SK-N-SH (cell line): ENCODE measurements at regions not wholly inside any gene's neighbourhood (a gene's known extent, or its start where the extent isn't known, plus 50 kb on each side); places are given as distances from the start of the nearest gene placed in this dataset.

ENCODE experiments used
- CTCF ChIA-PET: fragments of 300-600, 350-600 bp; formaldehyde crosslinking; extraction: SDS; loops from one replicate; lab custom pipeline; 2021; lab: Yijun Ruan, JAX
- POLR2A ChIA-PET: fragments of 350-600 bp; sonication (Branson Sonifier 250); formaldehyde crosslinking; extraction: SDS; loops from one replicate; lab custom pipeline; 2020; ENCODE audit warnings: antibody characterized with exemption, inconsistent platforms; lab: Yijun Ruan, JAX
- DNase-seq: peaks from one replicate; pipeline ENCODE4 v3.0.0; 2012
- H2AFZ ChIP-seq: fragments of 200-600 bp; sonication (generic); 2 replicates; pipeline ENCODE4 v1.8.1; 2016; ENCODE audit warnings: antibody characterized with exemption, mild to moderate bottlenecking, low read depth
- H3F3A ChIP-seq: fragments of 200-600 bp; sonication (generic); replicated peaks from 2 replicates; pipeline ENCODE3; 2016; ENCODE audit warnings: antibody characterized with exemption, mild to moderate bottlenecking; ENCODE audit not compliant: insufficient read depth
- H3K27ac ChIP-seq, 2 experiments: fragments of 200-500 bp in 1 of 2; fragments of 200-600 bp in 1 of 2; sonication (Bioruptor generic) in 1 of 2; sonication (generic), shearing (Covaris generic) in 1 of 2; 2 replicates each; pipeline versions ENCODE4 v1.5.1 to v1.6.1; 2014 to 2016; ENCODE audit warnings: low read depth in 2 of 2, inconsistent platforms in 1 of 2, low read length in 1 of 2, mild to moderate bottlenecking in 1 of 2, mixed read lengths in 1 of 2
- H3K27me3 ChIP-seq: fragments of 200-600 bp; sonication (generic), shearing (Covaris generic); 2 replicates; pipeline ENCODE4 v1.6.1; 2016; ENCODE audit warnings: mixed run types; ENCODE audit not compliant: insufficient read depth
- H3K36me3 ChIP-seq, 2 experiments: fragments of 200-500 bp in 1 of 2; fragments of 200-600 bp in 1 of 2; sonication (Bioruptor generic) in 1 of 2; sonication (generic) in 1 of 2; replicated peaks in 1 of 2; 2 replicates each; pipeline versions ENCODE3 to v1.5.1; 2014 to 2016; ENCODE audit warnings: low read length in 1 of 2, mild to moderate bottlenecking in 1 of 2; ENCODE audit not compliant: insufficient read depth in 2 of 2, control insufficient read depth in 1 of 2
- H3K4me1 ChIP-seq, 2 experiments: fragments of 200-500 bp in 1 of 2; fragments of 200-600 bp in 1 of 2; sonication (Bioruptor generic) in 1 of 2; sonication (generic), shearing (Covaris generic) in 1 of 2; 2 replicates each; pipeline versions ENCODE4 v1.5.1 to v1.6.1; 2014 to 2016; ENCODE audit warnings: low read depth in 1 of 2, low read length in 1 of 2, mixed run types in 1 of 2; ENCODE audit not compliant: insufficient read depth in 2 of 2, control insufficient read depth in 1 of 2
- H3K4me2 ChIP-seq: fragments of 200-600 bp; sonication (generic), shearing (Covaris generic); 2 replicates; pipeline ENCODE4 v1.6.1; 2017; ENCODE audit warnings: mixed run types
- H3K4me3 ChIP-seq, 2 experiments: fragments of 200-500 bp in 1 of 2; fragments of 200-600 bp in 1 of 2; sonication (Bioruptor generic) in 1 of 2; sonication (generic), shearing (Covaris generic) in 1 of 2; 2 replicates each; pipeline versions ENCODE4 v1.5.1 to v1.8.1; 2014 to 2016; ENCODE audit warnings: low read depth in 2 of 2, inconsistent platforms in 1 of 2, low read length in 1 of 2, mild to moderate bottlenecking in 1 of 2, mixed read lengths in 1 of 2, moderate library complexity in 1 of 2
- H3K79me2 ChIP-seq: fragments of 200-600 bp; sonication (generic); 2 replicates; pipeline ENCODE4 v1.8.1; 2017; ENCODE audit warnings: mild to moderate bottlenecking; ENCODE audit not compliant: insufficient read depth
- H3K9ac ChIP-seq: fragments of 200-600 bp; sonication (generic); 2 replicates; pipeline ENCODE4 v1.6.1; 2017; ENCODE audit warnings: mixed run types
- H3K9me2 ChIP-seq: fragments of 200-600 bp; sonication (generic); 2 replicates; pipeline ENCODE4 v1.6.1; 2017; ENCODE audit warnings: mixed run types
- H3K9me3 ChIP-seq: fragments of 200-600 bp; sonication (generic); 2 replicates; pipeline ENCODE4 v1.6.1; 2017; ENCODE audit warnings: mixed run types, mild to moderate bottlenecking, moderate library complexity
- H4K20me1 ChIP-seq: fragments of 200-600 bp; sonication (generic); 2 replicates; pipeline ENCODE4 v1.6.1; 2017; ENCODE audit warnings: mild to moderate bottlenecking, mixed run types; ENCODE audit not compliant: insufficient read depth
- CHD2 ChIP-seq: fragments of 150-350 bp; IDR thresholded peaks from 2 replicates; pipeline ENCODE4 v1.6.1; 2018; ENCODE audit warnings: low read length; ENCODE audit not compliant: partially characterized antibody
- ELF1 ChIP-seq: IDR thresholded peaks from 2 replicates; pipeline ENCODE4 v1.4.0; 2012
- EP300 ChIP-seq, 2 experiments: IDR thresholded peaks; 2 replicates each; pipeline versions ENCODE4 v1.4.0 to v1.6.1; 2012; ENCODE audit warnings: borderline replicate concordance in 1 of 2, low read depth in 1 of 2, low read length in 1 of 2
- FOSL2 ChIP-seq: IDR thresholded peaks from 2 replicates; pipeline ENCODE4 v1.4.0; 2012; ENCODE audit warnings: low read depth, mild to moderate bottlenecking, moderate library complexity, borderline replicate concordance
- FOXJ3 ChIP-seq: sonication (generic); formaldehyde crosslinking; IDR thresholded peaks from 2 replicates; pipeline ENCODE4 v1.5.1; 2020; ENCODE audit warnings: mild to moderate bottlenecking, missing genetic modification reagents
- JUND ChIP-seq: IDR thresholded peaks from 2 replicates; pipeline ENCODE4 v1.4.0; 2012
- MEF2A ChIP-seq: IDR thresholded peaks from 2 replicates; pipeline ENCODE4 v1.4.0; 2012; ENCODE audit warnings: low read depth, borderline replicate concordance
- MXI1 ChIP-seq: IDR thresholded peaks from 2 replicates; pipeline ENCODE4 v1.6.1; 2012; ENCODE audit warnings: mild to moderate bottlenecking, low read depth, low read length, improper control_type of control experiment
- NRF1 ChIP-seq: IDR thresholded peaks from 2 replicates; pipeline ENCODE4 v1.6.1; 2012; ENCODE audit warnings: low read depth, mild to moderate bottlenecking, low read length
- REST ChIP-seq: IDR thresholded peaks from 2 replicates; pipeline ENCODE4 v1.6.1; 2012; ENCODE audit warnings: mild to moderate bottlenecking, low read depth, low read length, moderate library complexity
- RXRA ChIP-seq: IDR thresholded peaks from 2 replicates; pipeline ENCODE4 v1.4.0; 2012; ENCODE audit warnings: low read depth, mild to moderate bottlenecking, borderline replicate concordance
- SMC3 ChIP-seq: IDR thresholded peaks from 2 replicates; pipeline ENCODE4 v1.6.1; 2012; ENCODE audit warnings: low read depth, low read length, improper control_type of control experiment
- TEAD4 ChIP-seq: IDR thresholded peaks from 2 replicates; pipeline ENCODE4 v1.4.0; 2012; ENCODE audit warnings: mild to moderate bottlenecking, borderline replicate concordance; ENCODE audit not compliant: insufficient read depth
- USF1 ChIP-seq: IDR thresholded peaks from 2 replicates; pipeline ENCODE4 v1.4.0; 2012; ENCODE audit warnings: low read depth, borderline replicate concordance
- YY1 ChIP-seq: IDR thresholded peaks from 2 replicates; pipeline ENCODE4 v1.4.0; 2012; ENCODE audit warnings: low read depth, mild to moderate bottlenecking
- ZBTB33 ChIP-seq: IDR thresholded peaks from 2 replicates; pipeline ENCODE4 v1.4.0; 2012; ENCODE audit warnings: low read depth, borderline replicate concordance
- WGBS: methylation state at CpG from one replicate; pipeline ENCODE4 v1.1.6; 2017; ENCODE audit warnings: low lambda C conversion rate; 5-methylcytosine and 5-hydroxymethylcytosine counted together

- POLR2A ChIA-PET: no interaction called here
- Histone ChIP-seq H3K36me3 (no peaks in the 10 kb centered on the region), H2AFZ (no peak overlapping the region; the same call in 1 of the 2 replicates), H3K4me2 (no peak overlapping the region), H3K27me3 (no peaks in the 10 kb centered on the region)
- WGBS: 22% methylated on average over 5 of the region's 5 CpGs
- CTCF ChIA-PET: no interaction called here
- TF ChIP-seq SMC3 (no peak), FOXJ3 (CRISPR knock-in tag) (no peak), USF1 (no peak), MXI1 (no peak), RXRA (no peak), TEAD4 (no peak), MEF2A (no peak), NRF1 (no peak), REST (no peak), JUND (no peak), CHD2 (no peak), EP300 (IDR thresholded peaks at IDR 0.05; ENCODE audit: borderline replicate concordance in 1 of 2, low read depth in 1 of 2, low read length in 1 of 2) (no peak), ZBTB33 (no peak), FOSL2 (no peak), ELF1 (no peak), YY1 (no peak)
- TF ChIP-seq, all 33 proteins: peak for 0
- no peak overlapping the region for H3K27ac ChIP-seq
- H3K79me2 ChIP-seq: no peaks in the 10 kb centered on the region
- H3K4me1 ChIP-seq: no peaks in the 10 kb centered on the region
- H4K20me1 ChIP-seq: no peaks in the 10 kb centered on the region
- no peaks in the 10 kb centered on the region for H3F3A ChIP-seq
- no peak for DNase-seq
- H3K9me2 ChIP-seq: no peaks in the 10 kb centered on the region
- H3K9me3 ChIP-seq: no peaks in the 10 kb centered on the region
- H3K9ac ChIP-seq: no peak overlapping the region
- no peak overlapping the region for H3K4me3 ChIP-seq
Observed at GRCh38 chr6:122161136-122161535, 238.3 kb upstream of the HSF2 start.
